ENCODE measurements at regions not wholly inside any gene's neighbourhood (a gene's known extent, or its start where the extent isn't known, plus 50 kb on each side); places are given as distances from the start of the nearest gene placed in this dataset.

DNA sequence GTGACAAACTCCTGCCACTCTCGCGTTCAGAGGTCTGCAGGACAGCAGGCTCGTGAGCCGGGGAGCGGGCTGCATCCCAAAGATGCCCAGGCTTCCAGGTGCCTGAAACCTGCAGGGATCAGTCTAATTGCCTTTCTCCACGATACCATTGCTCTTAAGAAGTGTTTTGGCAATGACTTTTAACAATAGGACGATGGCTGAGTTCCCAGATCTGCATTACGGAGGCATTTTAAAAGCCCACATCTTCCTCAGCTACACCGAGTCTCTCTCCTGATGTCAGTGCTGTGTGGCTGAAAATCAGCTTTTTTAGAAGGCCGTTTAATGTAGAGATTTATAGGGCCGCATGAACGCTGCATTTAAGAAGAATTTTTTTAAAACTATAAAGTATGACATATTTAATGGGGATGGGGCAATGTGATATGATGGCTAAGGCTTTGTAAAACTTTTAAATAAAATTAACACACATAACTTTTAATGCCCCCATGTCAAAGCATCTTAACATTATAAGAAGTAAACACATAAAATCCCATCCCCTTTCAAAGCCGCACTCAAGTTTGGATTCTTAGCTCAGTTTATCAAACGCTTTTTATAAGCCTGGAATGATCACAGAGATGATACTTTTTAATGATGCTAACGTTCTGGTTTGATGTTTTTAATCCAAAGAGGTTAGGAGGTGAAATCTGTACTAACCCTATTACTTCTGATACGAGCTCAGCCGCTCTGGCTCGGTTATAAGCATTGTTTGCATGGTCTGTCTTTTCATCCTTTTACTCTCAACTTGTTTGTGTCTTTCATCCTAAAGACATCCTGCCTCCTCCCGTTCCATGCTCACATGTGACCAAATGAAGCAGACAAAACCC, 386.0 kb downstream of the SMOC2 start:
- no peak overlapping the region for H3K4ac ChIP-seq (ENCODE audit: low read length)
- H2BK12ac ChIP-seq (ENCODE audit: low read length) = no peak overlapping the region
- no CpG with 5 or more reads among the region's 19 CpGs for WGBS, 2 donors (ENCODE audit: extremely low coverage in 2 of 2, insufficient read length in 2 of 2, insufficient replicate concordance in 1 of 2)
- no peaks in the 10 kb centered on the region for H3K79me1 ChIP-seq (ENCODE audit: low read depth, low read length)
- H4K8ac ChIP-seq (ENCODE audit: low read depth, low read length) = no peak overlapping the region
- no peak overlapping the region for H2BK5ac ChIP-seq (ENCODE audit: low read length)
- no peak overlapping the region for H3K27ac ChIP-seq (replicated peaks; ENCODE audit: low read length)
- no peak for DNase-seq (ENCODE audit: low spot score)
- H3K36me3 ChIP-seq (replicated peaks in 1 of 2; ENCODE audit: control insufficient read depth in 2 of 2, insufficient read depth in 2 of 2, low read length in 2 of 2) = no peaks in the 10 kb centered on the region
- H2BK15ac ChIP-seq (ENCODE audit: low read length) = no peak overlapping the region
- H3K18ac ChIP-seq (ENCODE audit: low read length) = no peak overlapping the region
- H3K4me2 ChIP-seq (ENCODE audit: insufficient read depth, low read length, poor library complexity, severe bottlenecking) = no peak overlapping the region
- no peak overlapping the region for H3K4me3 ChIP-seq (ENCODE audit: low read length in 2 of 2)
- H2AK5ac ChIP-seq (ENCODE audit: low read depth, low read length) = no peak overlapping the region
- no peak overlapping the region for H2BK120ac ChIP-seq (ENCODE audit: low read depth, low read length)
- H3K14ac ChIP-seq (ENCODE audit: low read length) = no peak overlapping the region
- peaks cover 0 to 3% of the 10 kb centered on the region in 2 donors for H3K9me3 ChIP-seq (replicated peaks in 1 of 2; ENCODE audit: control insufficient read depth in 2 of 2, insufficient read depth in 1 of 2, low read depth in 1 of 2, low read length in 2 of 2)
- peak overlapping the region; percentile 78 for H2AFZ ChIP-seq (ENCODE audit: low read length)
- no peaks in the 10 kb centered on the region for H3K27me3 ChIP-seq (ENCODE audit: control insufficient read depth in 3 of 3, insufficient read depth in 3 of 3, low read depth in 1 of 3, low read length in 3 of 3)
- no peak overlapping the region for H3K23ac ChIP-seq (ENCODE audit: low read depth, low read length, poor library complexity)
- peaks cover 3 to 8% of the 10 kb centered on the region in 2 donors for H3K4me1 ChIP-seq (ENCODE audit: control insufficient read depth in 2 of 2, insufficient read depth in 1 of 2, low read depth in 1 of 2, low read length in 2 of 2)
- H4K91ac ChIP-seq (ENCODE audit: low read depth, low read length, poor library complexity) = no peak overlapping the region
- no peak overlapping the region for H3K9ac ChIP-seq (ENCODE audit: low read depth, low read length, poor library complexity)

DNA sequence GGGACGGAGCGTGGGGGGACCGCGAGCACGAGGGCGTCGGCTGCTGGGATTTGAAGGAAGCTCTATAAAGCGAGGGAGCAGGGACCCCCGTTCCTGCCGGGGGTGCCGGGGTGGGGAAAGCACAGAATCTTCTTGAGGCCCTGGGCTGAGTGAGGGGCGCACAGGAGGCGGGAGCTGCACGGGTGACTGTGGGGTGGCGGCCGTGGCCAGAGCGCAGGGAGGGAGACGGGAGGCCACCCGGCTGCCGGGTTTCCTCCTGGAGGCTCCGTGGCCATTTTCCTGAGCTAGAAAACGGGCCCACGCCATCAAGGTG, 385.1 kb downstream of the SMOC2 start:
- no CpG with 5 or more reads among the region's 23 CpGs for WGBS, 2 donors (ENCODE audit: extremely low coverage in 2 of 2, insufficient read length in 2 of 2, insufficient replicate concordance in 1 of 2)
- Histone ChIP-seq H3K36me3 (replicated peaks in 1 of 2; ENCODE audit: control insufficient read depth in 2 of 2, insufficient read depth in 2 of 2, low read length in 2 of 2) (no peaks in the 10 kb centered on the region), H3K18ac (ENCODE audit: low read length) (peak overlapping the region; percentile 35), H3K79me1 (ENCODE audit: low read depth, low read length) (no peaks in the 10 kb centered on the region), H2BK15ac (ENCODE audit: low read length) (no peak overlapping the region), H3K27me3 (ENCODE audit: control insufficient read depth in 3 of 3, insufficient read depth in 3 of 3, low read depth in 1 of 3, low read length in 3 of 3) (no peaks in the 10 kb centered on the region), H4K91ac (ENCODE audit: low read depth, low read length, poor library complexity) (no peak overlapping the region), H3K9ac (ENCODE audit: low read depth, low read length, poor library complexity) (no peak overlapping the region), H3K14ac (ENCODE audit: low read length) (no peak overlapping the region), H2AK5ac (ENCODE audit: low read depth, low read length) (peak overlapping the region; percentile 47), H3K4me2 (ENCODE audit: insufficient read depth, low read length, poor library complexity, severe bottlenecking) (no peak overlapping the region), H2BK12ac (ENCODE audit: low read length) (no peak overlapping the region), H3K9me3 (replicated peaks in 1 of 2; ENCODE audit: control insufficient read depth in 2 of 2, insufficient read depth in 1 of 2, low read depth in 1 of 2, low read length in 2 of 2) (peaks cover 0 to 3% of the 10 kb centered on the region in 2 donors), H3K4me3 (ENCODE audit: low read length in 2 of 2) (no peak overlapping the region), H2BK5ac (ENCODE audit: low read length) (no peak overlapping the region), H3K4ac (ENCODE audit: low read length) (no peak overlapping the region), H2BK120ac (ENCODE audit: low read depth, low read length) (no peak overlapping the region), H3K23ac (ENCODE audit: low read depth, low read length, poor library complexity) (no peak overlapping the region), H3K27ac (replicated peaks; ENCODE audit: low read length) (no peak overlapping the region), H3K4me1 (ENCODE audit: control insufficient read depth in 2 of 2, insufficient read depth in 1 of 2, low read depth in 1 of 2, low read length in 2 of 2) (peaks cover 3 to 8% of the 10 kb centered on the region in 2 donors), H2AFZ (ENCODE audit: low read length) (peak overlapping the region; percentile 77), H4K8ac (ENCODE audit: low read depth, low read length) (no peak overlapping the region)
- no peak for DNase-seq (ENCODE audit: low spot score)

DNA sequence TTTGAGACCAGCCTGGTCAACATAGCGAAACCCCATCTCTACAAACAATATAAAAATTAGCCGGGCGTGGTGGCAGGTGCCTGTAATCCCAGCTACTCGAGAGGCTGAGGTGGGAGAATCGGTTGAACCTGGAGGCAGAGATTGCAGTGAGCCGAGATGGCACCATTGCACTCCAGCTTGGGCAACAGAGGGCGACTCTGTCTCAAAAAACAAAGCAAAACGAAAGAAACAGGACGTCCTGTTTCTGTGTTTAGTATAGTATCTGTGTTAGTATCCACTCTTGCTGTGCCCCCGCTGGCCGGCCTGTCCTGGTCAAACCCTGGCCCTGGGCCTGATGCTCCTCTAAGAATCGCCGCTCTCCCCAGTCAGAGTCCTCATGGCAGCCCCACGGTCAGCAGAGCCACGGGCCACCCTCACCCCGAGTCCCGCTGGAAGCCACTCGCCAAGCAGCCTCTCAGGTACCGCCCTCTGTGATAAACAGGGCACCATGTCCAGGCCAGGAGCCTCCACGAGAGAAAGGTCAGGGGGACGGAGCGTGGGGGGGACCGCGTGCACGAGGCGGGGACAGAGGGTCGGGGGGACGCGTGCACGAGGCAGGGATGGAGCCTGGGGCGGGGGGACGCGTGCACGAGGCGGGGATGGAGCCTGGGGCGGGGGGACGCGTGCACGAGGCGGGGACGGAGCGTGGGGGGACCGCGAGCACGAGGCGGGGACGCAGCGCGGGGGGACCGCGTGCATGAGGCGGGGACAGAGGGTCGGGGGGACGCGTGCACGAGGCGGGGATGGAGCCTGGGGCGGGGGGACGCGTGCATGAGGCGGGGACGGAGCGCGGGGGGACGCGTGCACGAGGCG, 384.5 kb downstream of the SMOC2 start:
- Histone ChIP-seq H3K18ac (ENCODE audit: low read length) (peak overlapping the region; percentile 80), H3K4me1 (ENCODE audit: control insufficient read depth in 2 of 2, insufficient read depth in 1 of 2, low read depth in 1 of 2, low read length in 2 of 2) (peaks cover 3 to 8% of the 10 kb centered on the region in 2 donors), H3K9me3 (replicated peaks in 1 of 2; ENCODE audit: control insufficient read depth in 2 of 2, insufficient read depth in 1 of 2, low read depth in 1 of 2, low read length in 2 of 2) (peaks cover 0 to 3% of the 10 kb centered on the region in 2 donors), H2AFZ (ENCODE audit: low read length) (no peak overlapping the region), H3K27ac (replicated peaks; ENCODE audit: low read length) (no peak overlapping the region), H3K36me3 (replicated peaks in 1 of 2; ENCODE audit: control insufficient read depth in 2 of 2, insufficient read depth in 2 of 2, low read length in 2 of 2) (no peaks in the 10 kb centered on the region), H2BK120ac (ENCODE audit: low read depth, low read length) (no peak overlapping the region), H3K4ac (ENCODE audit: low read length) (no peak overlapping the region), H3K4me3 (ENCODE audit: low read length in 2 of 2) (no peak overlapping the region), H2BK12ac (ENCODE audit: low read length) (no peak overlapping the region), H2BK15ac (ENCODE audit: low read length) (no peak overlapping the region), H4K91ac (ENCODE audit: low read depth, low read length, poor library complexity) (no peak overlapping the region), H3K4me2 (ENCODE audit: insufficient read depth, low read length, poor library complexity, severe bottlenecking) (no peak overlapping the region), H3K27me3 (ENCODE audit: control insufficient read depth in 3 of 3, insufficient read depth in 3 of 3, low read depth in 1 of 3, low read length in 3 of 3) (no peaks in the 10 kb centered on the region), H2BK5ac (ENCODE audit: low read length) (no peak overlapping the region), H3K9ac (ENCODE audit: low read depth, low read length, poor library complexity) (no peak overlapping the region), H2AK5ac (ENCODE audit: low read depth, low read length) (peak overlapping the region; percentile 20), H4K8ac (ENCODE audit: low read depth, low read length) (no peak overlapping the region), H3K23ac (ENCODE audit: low read depth, low read length, poor library complexity) (no peak overlapping the region), H3K14ac (ENCODE audit: low read length) (no peak overlapping the region), H3K79me1 (ENCODE audit: low read depth, low read length) (no peaks in the 10 kb centered on the region)
- no CpG with 5 or more reads among the region's 68 CpGs for WGBS, 2 donors (ENCODE audit: extremely low coverage in 2 of 2, insufficient read length in 2 of 2, insufficient replicate concordance in 1 of 2)
- DNase-seq (ENCODE audit: low spot score) = no peak

All from neuronal stem cell (in vitro differentiated cells).